GM12872 (cell line): ENCODE measurements at regions not wholly inside any gene's neighbourhood (a gene's known extent, or its start where the extent isn't known, plus 50 kb on each side); places are given as distances from the start of the nearest gene placed in this dataset.

Experiments used
- TF ChIP-seq, protein P1 (sequence below): IDR thresholded peaks from 3 replicates; pipeline ENCODE4 v1.5.1; 2011; ENCODE audit warnings: low read depth, mild to moderate bottlenecking, low read length, moderate library complexity; ENCODE audit not compliant: insufficient read depth

DNA sequence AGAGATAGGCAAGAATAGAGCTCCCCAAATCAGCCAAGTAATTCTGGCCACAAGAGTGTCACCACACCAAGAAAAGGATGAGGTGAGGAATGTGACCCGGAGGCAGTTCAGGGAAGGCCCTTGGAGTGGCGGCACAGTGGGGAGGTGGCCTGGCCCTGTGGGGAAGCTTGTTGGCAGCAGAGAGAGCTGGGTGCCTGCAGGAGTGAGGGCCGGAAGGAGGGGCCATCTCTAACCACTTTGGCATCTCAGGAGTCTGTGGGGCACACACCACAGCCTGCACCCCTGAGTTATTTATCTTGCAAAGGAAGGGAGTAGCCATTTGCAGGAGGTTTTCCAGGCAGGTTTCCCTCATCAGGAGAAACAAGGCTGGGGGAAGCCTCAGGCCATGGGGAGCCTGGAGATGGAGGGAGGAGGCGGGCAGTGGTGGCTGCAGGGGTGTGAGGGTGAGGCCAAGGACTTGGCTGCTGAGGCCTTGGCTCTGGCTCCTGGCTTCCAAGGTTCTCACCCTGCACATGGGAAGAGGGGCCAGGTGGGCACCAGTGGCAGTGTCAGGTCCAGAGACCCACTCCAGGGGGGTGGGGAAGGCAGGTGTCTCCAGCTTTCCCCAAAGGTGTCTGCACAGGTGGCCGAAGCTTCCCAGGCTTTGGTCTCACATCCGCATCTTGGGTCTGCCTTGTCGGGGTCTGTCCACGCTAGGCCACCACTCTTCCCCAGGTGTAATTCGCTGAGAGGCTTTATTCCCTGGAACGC is 370.2 kb downstream of the CTTN start:
- TF ChIP-seq, protein P1, sequence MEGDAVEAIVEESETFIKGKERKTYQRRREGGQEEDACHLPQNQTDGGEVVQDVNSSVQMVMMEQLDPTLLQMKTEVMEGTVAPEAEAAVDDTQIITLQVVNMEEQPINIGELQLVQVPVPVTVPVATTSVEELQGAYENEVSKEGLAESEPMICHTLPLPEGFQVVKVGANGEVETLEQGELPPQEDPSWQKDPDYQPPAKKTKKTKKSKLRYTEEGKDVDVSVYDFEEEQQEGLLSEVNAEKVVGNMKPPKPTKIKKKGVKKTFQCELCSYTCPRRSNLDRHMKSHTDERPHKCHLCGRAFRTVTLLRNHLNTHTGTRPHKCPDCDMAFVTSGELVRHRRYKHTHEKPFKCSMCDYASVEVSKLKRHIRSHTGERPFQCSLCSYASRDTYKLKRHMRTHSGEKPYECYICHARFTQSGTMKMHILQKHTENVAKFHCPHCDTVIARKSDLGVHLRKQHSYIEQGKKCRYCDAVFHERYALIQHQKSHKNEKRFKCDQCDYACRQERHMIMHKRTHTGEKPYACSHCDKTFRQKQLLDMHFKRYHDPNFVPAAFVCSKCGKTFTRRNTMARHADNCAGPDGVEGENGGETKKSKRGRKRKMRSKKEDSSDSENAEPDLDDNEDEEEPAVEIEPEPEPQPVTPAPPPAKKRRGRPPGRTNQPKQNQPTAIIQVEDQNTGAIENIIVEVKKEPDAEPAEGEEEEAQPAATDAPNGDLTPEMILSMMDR: no peak

DNA sequence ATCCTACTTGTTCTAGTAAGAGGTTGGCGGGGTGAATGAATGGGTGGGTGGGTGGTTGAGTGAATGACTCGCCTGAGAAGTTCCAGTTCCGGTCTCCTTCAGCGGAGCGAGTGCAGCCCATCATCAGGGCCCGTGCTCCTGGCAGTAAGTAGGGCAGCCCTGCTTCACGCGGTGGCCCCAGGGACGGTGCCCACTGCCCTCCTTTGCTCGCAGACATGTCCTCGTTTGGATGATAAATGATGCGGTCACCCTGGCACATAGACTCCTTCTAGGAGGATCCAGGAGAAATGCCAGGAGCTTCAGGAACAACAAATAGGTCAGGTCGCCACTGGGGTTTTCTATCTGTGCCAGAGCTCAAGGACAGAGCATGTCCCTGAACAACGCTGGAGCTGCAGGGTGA is 370.8 kb downstream of the CTTN start:
- TF ChIP-seq, protein P1: no peak

DNA sequence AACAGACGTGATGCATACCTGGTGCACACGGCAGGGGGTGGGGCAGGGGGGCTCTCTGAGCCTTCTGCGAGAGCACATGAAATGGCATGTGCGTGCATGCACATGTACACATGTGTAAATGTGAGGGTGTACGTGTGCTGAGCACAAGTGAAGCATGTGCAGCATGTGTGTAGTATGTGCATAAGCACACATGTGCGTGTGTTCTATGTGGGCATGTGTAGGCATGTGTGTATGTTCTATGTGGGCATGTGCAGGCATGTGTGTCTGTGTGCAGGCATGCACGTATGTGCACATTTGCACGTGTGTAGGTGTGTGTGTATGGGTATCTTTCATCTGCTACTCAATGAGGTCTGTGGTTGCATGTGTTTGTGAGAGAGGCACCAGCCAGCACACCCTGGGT is 371.2 kb downstream of the CTTN start:
- TF ChIP-seq, protein P1: no peak

DNA sequence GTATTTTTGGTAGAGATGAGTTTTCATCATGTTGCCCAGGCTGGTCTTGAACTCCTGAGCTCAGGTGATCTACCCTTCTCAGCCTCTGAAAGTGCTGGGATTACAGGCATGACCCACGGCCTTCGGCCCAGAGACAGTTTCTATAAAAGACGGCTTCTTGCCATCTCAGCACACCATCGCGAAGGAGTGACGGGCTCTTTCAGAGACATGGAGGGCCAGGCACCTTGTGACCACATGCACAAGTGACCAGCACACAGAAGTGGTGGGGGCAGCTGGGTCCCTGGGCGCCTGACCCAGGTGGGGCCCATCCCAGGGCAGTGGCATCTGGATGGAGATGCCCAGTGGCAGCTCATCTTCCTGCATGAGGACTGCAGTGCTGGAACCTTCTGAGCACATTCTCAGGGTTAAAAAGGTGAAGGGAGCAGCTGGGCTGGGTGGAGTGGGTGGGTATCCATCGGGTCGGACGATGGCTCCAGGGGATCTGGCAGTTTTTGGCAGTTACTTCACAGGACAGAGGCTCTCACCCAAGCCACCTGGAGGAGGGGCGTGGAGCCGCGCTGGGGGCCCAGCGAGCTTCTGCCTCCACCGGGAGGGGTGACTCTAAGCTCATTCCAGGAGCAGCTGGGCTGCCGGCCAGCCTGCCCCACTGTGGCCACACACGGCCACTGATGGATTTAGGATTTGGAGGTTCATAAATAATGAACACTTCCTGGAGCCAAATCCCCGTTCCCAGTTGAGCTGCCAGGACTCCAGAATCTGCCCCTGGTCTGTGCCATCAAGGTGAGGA is 373.0 kb downstream of the CTTN start:
- TF ChIP-seq, protein P1: no peak

DNA sequence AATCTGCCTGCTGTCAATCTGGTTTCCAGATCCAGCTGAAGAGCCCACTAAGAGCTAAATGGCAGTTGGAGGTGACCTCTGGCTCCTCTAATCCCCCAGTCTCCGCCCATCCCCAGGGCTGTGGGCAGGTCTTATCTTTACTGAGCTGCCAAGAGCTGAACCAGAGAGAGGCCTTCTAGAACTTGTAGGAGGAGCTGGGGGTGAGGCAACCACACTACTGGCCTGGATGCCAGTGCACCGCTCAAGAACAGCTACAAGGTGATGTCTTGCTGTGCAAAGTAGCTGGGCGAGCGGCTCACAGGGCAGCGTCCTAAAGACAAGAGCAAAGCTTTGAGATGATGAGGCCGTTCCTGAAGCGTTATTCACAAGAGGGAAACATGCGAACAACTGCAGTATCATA is 374.6 kb downstream of the CTTN start:
- TF ChIP-seq, protein P1: no peak

DNA sequence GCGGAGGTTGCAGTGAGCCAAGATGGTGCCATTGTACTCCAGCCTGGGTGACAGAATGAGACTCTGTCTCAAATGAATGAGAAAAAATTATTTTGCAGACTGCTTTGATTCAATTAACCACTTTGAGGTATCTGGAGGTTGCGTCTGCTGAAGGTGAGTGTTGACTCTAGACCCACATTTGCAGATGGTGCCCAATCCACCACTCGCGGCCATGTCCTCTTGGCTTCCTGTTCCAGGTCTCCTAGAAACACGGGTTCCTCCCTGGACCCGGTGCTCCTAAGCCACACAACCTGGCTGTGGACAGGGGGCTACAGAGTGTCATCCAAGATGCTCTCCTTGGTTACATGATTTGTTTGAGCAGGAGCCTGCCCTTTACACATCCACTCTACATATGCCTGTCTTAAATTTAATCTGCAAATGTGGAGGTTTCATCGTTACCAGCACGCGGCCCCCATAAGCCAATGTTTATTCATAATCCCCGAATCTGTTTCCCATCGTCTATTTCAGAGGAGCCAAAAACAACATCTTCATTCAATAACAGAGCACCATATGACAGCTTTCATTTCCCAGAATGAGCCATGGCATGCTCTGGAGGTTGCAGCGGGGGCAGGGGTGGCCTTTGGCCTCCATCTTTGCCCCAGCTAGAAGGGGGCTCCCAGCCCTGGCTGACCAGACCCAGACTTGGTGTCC is 377.2 kb downstream of the CTTN start:
- TF ChIP-seq, protein P1: no peak

DNA sequence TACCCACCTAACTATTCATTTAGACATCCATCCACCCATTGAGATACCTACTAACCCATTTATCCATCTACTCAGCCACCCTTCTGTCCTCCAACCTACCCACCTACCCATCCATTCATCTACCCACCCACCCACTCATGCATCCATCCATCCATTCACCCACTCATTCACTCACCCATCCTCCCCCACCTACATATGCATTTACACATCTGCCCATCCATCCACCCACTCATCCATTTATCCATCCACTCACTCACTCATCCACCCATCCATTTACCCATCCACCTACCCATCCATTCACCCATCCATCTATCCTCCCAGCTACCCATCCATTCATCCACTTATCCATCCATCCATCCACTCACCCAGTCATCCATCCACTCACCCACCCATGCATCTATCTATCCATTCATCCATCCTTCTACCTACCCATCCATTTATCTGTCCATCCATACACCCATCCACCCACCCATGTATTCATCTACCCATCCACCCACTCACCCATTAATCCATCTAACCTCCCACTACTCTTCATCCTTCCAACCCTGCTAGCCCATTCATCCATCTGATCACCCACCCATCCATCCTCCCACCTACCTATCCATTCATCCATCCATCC is 378.7 kb downstream of the CTTN start:
- TF ChIP-seq, protein P1: no peak
